Activated CD8-positive, alpha-beta T cell treated with anti-CD3 and anti-CD28 coated beads for 36 hours (primary cell): ENCODE measurements at regions not wholly inside any gene's neighbourhood (a gene's known extent, or its start where the extent isn't known, plus 50 kb on each side); places are given as distances from the start of the nearest gene placed in this dataset.

Experiments used
- ATAC-seq: fragments of 200-7000 bp; cut with Tn5 transposase; one replicate; pipeline ENCODE4 v1.10.0; 2021; ENCODE audit warnings: mild to moderate bottlenecking, moderate library complexity
- CTCF ChIA-PET: fragments of 350-600 bp; sonication (Branson Sonifier 250); formaldehyde crosslinking; loops from one replicate; lab custom pipeline; 2021; ENCODE audit warnings: antibody characterized with exemption; lab: Charles Lee
- POLR2A ChIA-PET: fragments of 350-600 bp; sonication (Branson Sonifier 250); formaldehyde crosslinking; loops from one replicate; lab custom pipeline; 2021; ENCODE audit warnings: antibody characterized with exemption; lab: Charles Lee
- DNase-seq: peaks from one replicate; pipeline ENCODE4 v3.0.0-alpha.2; 2020
- H3K27ac Mint-ChIP-seq: one replicate; pipeline ENCODE4 v1.8.0; 2021; ENCODE audit warnings: mild to moderate bottlenecking, mixed read lengths
- H3K27me3 Mint-ChIP-seq: one replicate; pipeline ENCODE4 v1.8.0; 2021; ENCODE audit warnings: mixed read lengths
- H3K36me3 Mint-ChIP-seq: one replicate; pipeline ENCODE4 v1.8.0; 2021; ENCODE audit warnings: low read depth, mixed read lengths
- H3K4me1 Mint-ChIP-seq: one replicate; pipeline ENCODE4 v1.8.0; 2021; ENCODE audit warnings: low read depth, mixed read lengths
- H3K4me3 Mint-ChIP-seq: one replicate; pipeline ENCODE4 v1.8.0; 2021; ENCODE audit warnings: mild to moderate bottlenecking, moderate library complexity, mixed read lengths
- H3K9me3 Mint-ChIP-seq: one replicate; pipeline ENCODE4 v1.8.0; 2021; ENCODE audit warnings: mixed read lengths
- intact Hi-C: fragments of 100-400 bp; cut with micrococcal nuclease; formaldehyde crosslinking; loops from one replicate; pipeline ENCODE4 v1.10.0; 2022
- TF ChIP-seq, protein P1 (sequence below): fragments of 200-600 bp; IDR thresholded peaks from one replicate; pipeline ENCODE4 v1.8.0; 2022; ENCODE audit warnings: antibody characterized with exemption, mild to moderate bottlenecking

GRCh38 chr6:9938801-9939200 is 476.1 kb downstream of the TFAP2A start:
- no peak overlapping the region for H3K27ac Mint-ChIP-seq
- H3K27me3 Mint-ChIP-seq, result no peaks in the 10 kb centered on the region
- ATAC-seq (no peak), DNase-seq (no peak)
- H3K4me1 Mint-ChIP-seq, result no peaks in the 10 kb centered on the region
- ChIA-PET POLR2A (no interaction called here), CTCF (no interaction called here)
- intact Hi-C loops, result no loop called here
- no peak overlapping the region for H3K4me3 Mint-ChIP-seq
- no peaks in the 10 kb centered on the region for H3K36me3 Mint-ChIP-seq
- H3K9me3 Mint-ChIP-seq, result peaks cover 2% of the 10 kb centered on the region
- TF ChIP-seq, protein P1, sequence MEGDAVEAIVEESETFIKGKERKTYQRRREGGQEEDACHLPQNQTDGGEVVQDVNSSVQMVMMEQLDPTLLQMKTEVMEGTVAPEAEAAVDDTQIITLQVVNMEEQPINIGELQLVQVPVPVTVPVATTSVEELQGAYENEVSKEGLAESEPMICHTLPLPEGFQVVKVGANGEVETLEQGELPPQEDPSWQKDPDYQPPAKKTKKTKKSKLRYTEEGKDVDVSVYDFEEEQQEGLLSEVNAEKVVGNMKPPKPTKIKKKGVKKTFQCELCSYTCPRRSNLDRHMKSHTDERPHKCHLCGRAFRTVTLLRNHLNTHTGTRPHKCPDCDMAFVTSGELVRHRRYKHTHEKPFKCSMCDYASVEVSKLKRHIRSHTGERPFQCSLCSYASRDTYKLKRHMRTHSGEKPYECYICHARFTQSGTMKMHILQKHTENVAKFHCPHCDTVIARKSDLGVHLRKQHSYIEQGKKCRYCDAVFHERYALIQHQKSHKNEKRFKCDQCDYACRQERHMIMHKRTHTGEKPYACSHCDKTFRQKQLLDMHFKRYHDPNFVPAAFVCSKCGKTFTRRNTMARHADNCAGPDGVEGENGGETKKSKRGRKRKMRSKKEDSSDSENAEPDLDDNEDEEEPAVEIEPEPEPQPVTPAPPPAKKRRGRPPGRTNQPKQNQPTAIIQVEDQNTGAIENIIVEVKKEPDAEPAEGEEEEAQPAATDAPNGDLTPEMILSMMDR, result no peak

GRCh38 chr6:9937031-9937763 is 477.7 kb downstream of the TFAP2A start:
- H3K27ac Mint-ChIP-seq, result no peak overlapping the region
- H3K36me3 Mint-ChIP-seq, result no peaks in the 10 kb centered on the region
- TF ChIP-seq, protein P1, result no peak
- POLR2A ChIA-PET, result no interaction called here
- peaks cover 2% of the 10 kb centered on the region for H3K9me3 Mint-ChIP-seq
- intact Hi-C loops, result no loop called here
- DNase-seq (no peak), ATAC-seq (no peak)
- no peaks in the 10 kb centered on the region for H3K27me3 Mint-ChIP-seq
- CTCF ChIA-PET, result no interaction called here
- H3K4me1 Mint-ChIP-seq, result no peaks in the 10 kb centered on the region
- H3K4me3 Mint-ChIP-seq, result no peak overlapping the region

DNA sequence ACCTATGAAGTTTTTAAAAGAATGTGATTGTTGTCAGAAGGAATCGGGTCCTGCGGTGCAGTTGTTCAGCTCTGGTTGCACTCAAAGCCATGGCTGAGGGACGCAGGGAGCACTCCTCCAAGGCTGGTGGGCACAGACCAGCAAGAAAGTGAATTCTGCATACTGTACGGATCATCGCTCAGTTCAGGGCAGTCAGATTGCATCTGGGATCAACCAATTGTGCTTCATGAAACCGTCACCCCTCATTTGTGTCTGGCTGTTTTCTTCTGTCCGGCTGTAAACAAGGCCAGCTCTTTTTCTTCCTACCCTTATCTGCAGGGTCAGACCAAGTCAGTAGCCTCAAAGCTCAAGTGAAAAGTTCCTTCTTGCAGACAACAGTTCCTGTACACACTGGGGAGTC is 478.3 kb downstream of the TFAP2A start:
- DNase-seq, result no peak
- Mint-ChIP-seq H3K36me3 (no peaks in the 10 kb centered on the region), H3K27me3 (no peaks in the 10 kb centered on the region), H3K27ac (no peak overlapping the region), H3K4me1 (no peaks in the 10 kb centered on the region), H3K4me3 (no peak overlapping the region), H3K9me3 (peaks cover 1% of the 10 kb centered on the region)
- POLR2A ChIA-PET, result no interaction called here
- CTCF ChIA-PET, result no interaction called here
- no peak for ATAC-seq
- intact Hi-C loops, result no loop called here
- TF ChIP-seq, protein P1, result no peak

DNA sequence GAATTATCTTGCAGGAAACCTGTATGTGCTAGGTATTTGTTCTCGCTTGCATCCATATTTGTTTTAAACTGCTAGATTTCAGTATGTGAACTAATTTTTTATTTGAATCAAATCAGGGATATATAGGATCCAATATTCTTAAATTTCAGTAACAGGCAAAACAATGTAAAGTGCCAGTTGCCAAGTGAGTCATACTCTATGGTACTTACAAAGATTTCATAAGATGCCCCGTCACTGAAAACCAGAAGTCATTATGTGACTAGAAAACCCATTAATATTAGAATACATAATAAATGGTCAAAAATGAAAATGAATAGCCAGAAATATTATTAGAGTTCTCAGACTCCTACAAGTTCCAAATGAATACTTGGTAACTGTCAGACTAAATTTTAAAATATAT is 481.2 kb downstream of the TFAP2A start:
- H3K27me3 Mint-ChIP-seq, result no peaks in the 10 kb centered on the region
- ChIA-PET CTCF (no interaction called here), POLR2A (no interaction called here)
- ATAC-seq (no peak), DNase-seq (no peak)
- intact Hi-C loops, result no loop called here
- TF ChIP-seq, protein P1, result no peak
- no peak overlapping the region for H3K27ac Mint-ChIP-seq
- no peaks in the 10 kb centered on the region for H3K4me1 Mint-ChIP-seq
- no peaks in the 10 kb centered on the region for H3K36me3 Mint-ChIP-seq
- no peak overlapping the region for H3K4me3 Mint-ChIP-seq
- no peaks in the 10 kb centered on the region for H3K9me3 Mint-ChIP-seq

DNA sequence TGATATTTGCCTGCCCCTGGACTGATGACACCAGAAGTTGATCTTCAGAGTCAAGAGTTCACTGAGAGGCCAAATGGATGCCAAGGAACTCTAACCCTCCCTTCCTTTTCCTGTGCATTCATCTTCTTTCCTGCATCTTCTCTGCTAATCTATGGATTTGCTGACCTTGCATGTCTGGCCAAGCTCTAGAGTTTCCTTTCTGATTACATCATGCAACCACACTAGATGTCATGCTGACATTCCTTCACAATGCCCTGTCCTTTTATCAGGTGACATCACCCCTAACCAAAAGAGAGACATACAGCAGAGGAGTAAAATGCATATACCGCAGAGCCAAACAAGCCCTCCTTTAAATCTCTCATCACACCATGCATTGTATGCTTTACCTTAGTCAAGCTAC is 487.6 kb downstream of the TFAP2A start:
- DNase-seq, result no peak
- ATAC-seq, result no peak
- CTCF ChIA-PET, result no interaction called here
- Mint-ChIP-seq H3K36me3 (no peaks in the 10 kb centered on the region), H3K27me3 (no peaks in the 10 kb centered on the region), H3K4me3 (no peak overlapping the region), H3K4me1 (no peaks in the 10 kb centered on the region), H3K27ac (no peak overlapping the region), H3K9me3 (no peaks in the 10 kb centered on the region)
- intact Hi-C loops, result no loop called here
- TF ChIP-seq, protein P1, result no peak
- POLR2A ChIA-PET, result no interaction called here
